OCI-LY7 (cell line): ENCODE measurements at regions not wholly inside any gene's neighbourhood (a gene's known extent, or its start where the extent isn't known, plus 50 kb on each side); places are given as distances from the start of the nearest gene placed in this dataset.

ENCODE experiments used
- BruUV-seq: library from RNA; stranded (reverse); fragments of 400-500 nt; replicated peaks from 2 replicates; lab custom pipeline; 2021; lab: Mats Ljungman, UMichigan
- CTCF ChIA-PET: fragments of 300-600 bp; sonication (Branson Sonifier 250); formaldehyde crosslinking; loops from one replicate; lab custom pipeline; 2022; ENCODE audit warnings: antibody characterized with exemption; ENCODE audit not compliant: unreplicated experiment; lab: Charles Lee
- POLR2A ChIA-PET: fragments of 300-600 bp; sonication (Branson Sonifier 250); formaldehyde crosslinking; loops from one replicate; lab custom pipeline; 2022; ENCODE audit warnings: antibody characterized with exemption; lab: Charles Lee
- DNase-seq: peaks from one replicate; pipeline ENCODE4 v3.0.0-alpha.2; 2015; ENCODE audit warnings: low spot score
- H2AFZ ChIP-seq: fragments of 200-600 bp; sonication (generic), shearing (Covaris generic); 2 replicates; pipeline ENCODE4 v1.6.1; 2014; ENCODE audit warnings: mild to moderate bottlenecking, antibody characterized with exemption, low read length, moderate library complexity
- H3K27ac ChIP-seq: fragments of 200-600 bp; sonication (generic); 2 replicates; pipeline ENCODE4 v1.5.1; 2014; ENCODE audit warnings: mixed run types, low read depth, mild to moderate bottlenecking, moderate library complexity, low read length, inconsistent platforms; ENCODE audit not compliant: poor library complexity, severe bottlenecking
- H3K36me3 ChIP-seq: fragments of 200-600 bp; sonication (generic); 2 replicates; pipeline ENCODE4 v1.6.1; 2014; ENCODE audit warnings: mild to moderate bottlenecking, antibody characterized with exemption, low read length, moderate library complexity, mixed read lengths; ENCODE audit not compliant: insufficient read depth
- H3K4me1 ChIP-seq: fragments of 200-600 bp; sonication (generic); 2 replicates; pipeline ENCODE4 v1.5.1; 2014; ENCODE audit warnings: mild to moderate bottlenecking, low read length; ENCODE audit not compliant: insufficient read depth, poor library complexity, severe bottlenecking
- H3K4me2 ChIP-seq: fragments of 200-600 bp; sonication (generic); 2 replicates; pipeline ENCODE4 v1.6.1; 2014; ENCODE audit warnings: mild to moderate bottlenecking, low read length
- H3K4me3 ChIP-seq: fragments of 200-600 bp; sonication (generic); 2 replicates; pipeline ENCODE4 v1.5.1; 2014; ENCODE audit warnings: mild to moderate bottlenecking, low read depth, low read length; ENCODE audit not compliant: poor library complexity, severe bottlenecking
- H3K79me2 ChIP-seq: fragments of 200-600 bp; sonication (generic); 2 replicates; pipeline ENCODE4 v1.6.1; 2016; ENCODE audit warnings: low read depth, mild to moderate bottlenecking, low read length, moderate library complexity, mixed read lengths; ENCODE audit not compliant: insufficient read depth
- H3K9me2 ChIP-seq: fragments of 200-600 bp; sonication (generic); 2 replicates; pipeline ENCODE4 v1.6.1; 2016; ENCODE audit warnings: mild to moderate bottlenecking, low read length, mixed read lengths; ENCODE audit not compliant: insufficient read depth
- H3K9me3 ChIP-seq: fragments of 200-600 bp; sonication (generic); 2 replicates; pipeline ENCODE4 v1.6.1; 2014; ENCODE audit warnings: mild to moderate bottlenecking, mixed run types, low read length, mixed read lengths
- H4K20me1 ChIP-seq: fragments of 200-600 bp; sonication (generic); 2 replicates; pipeline ENCODE4 v1.6.1; 2014; ENCODE audit warnings: mild to moderate bottlenecking, antibody characterized with exemption, low read length, moderate library complexity, mixed read lengths; ENCODE audit not compliant: insufficient read depth
- CTCF ChIP-seq: fragments of 200-600 bp; sonication (generic); conservative IDR thresholded peaks from 2 replicates; pipeline ENCODE4 v1.5.1; 2014; ENCODE audit warnings: mild to moderate bottlenecking, antibody characterized with exemption, low read length, moderate library complexity, mixed read lengths
- EZH2phosphoT487 ChIP-seq: fragments of 200-600 bp; sonication (generic); IDR thresholded peaks from 2 replicates; pipeline ENCODE4 v1.6.1; 2018; ENCODE audit warnings: low read depth, borderline replicate concordance, mild to moderate bottlenecking, mixed run types, antibody characterized with exemption, low read length, moderate library complexity, mixed read lengths
- intact Hi-C: fragments of 100-400 bp; cut with micrococcal nuclease; formaldehyde crosslinking; loops from one replicate; pipeline ENCODE4 v1.10.0; 2022; ENCODE audit not compliant: unreplicated experiment

DNA sequence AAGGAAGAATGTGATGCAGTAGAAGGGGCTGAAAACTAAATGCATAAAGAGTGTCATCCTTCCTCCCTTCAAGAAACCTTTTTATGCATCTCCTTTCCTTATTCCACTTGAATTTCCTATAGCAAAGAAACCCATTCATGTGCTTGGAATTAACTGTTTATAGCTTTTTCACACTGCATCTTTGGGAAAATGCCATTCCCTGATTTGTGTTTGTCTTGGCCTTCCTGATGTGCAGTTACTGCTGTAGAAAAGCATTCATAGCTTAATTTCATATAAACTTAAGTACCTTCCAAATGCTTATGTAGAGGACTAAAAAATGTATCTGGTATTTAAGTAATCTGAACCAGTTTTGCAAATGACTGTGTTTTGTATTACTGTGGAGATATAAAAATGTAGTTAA, 61.8 kb downstream of the SDR9C7 start:
- H4K20me1 ChIP-seq = no peaks in the 10 kb centered on the region
- H3K4me1 ChIP-seq = no peaks in the 10 kb centered on the region
- no TSS peak for BruUV-seq
- no peak overlapping the region for H3K4me2 ChIP-seq
- intact Hi-C loops = no loop called here
- H2AFZ ChIP-seq = no peak overlapping the region
- H3K36me3 ChIP-seq = no peaks in the 10 kb centered on the region
- CTCF ChIA-PET = no interaction called here
- H3K27ac ChIP-seq = no peak overlapping the region
- no peak for DNase-seq
- peaks cover 18% of the 10 kb centered on the region; the same call in 1 of the 2 replicates for H3K9me3 ChIP-seq
- TF ChIP-seq CTCF (no peak), EZH2phosphoT487 (no peak)
- no peaks in the 10 kb centered on the region for H3K79me2 ChIP-seq
- H3K9me2 ChIP-seq = no peaks in the 10 kb centered on the region
- POLR2A ChIA-PET = no interaction called here
- H3K4me3 ChIP-seq = no peak overlapping the region

DNA sequence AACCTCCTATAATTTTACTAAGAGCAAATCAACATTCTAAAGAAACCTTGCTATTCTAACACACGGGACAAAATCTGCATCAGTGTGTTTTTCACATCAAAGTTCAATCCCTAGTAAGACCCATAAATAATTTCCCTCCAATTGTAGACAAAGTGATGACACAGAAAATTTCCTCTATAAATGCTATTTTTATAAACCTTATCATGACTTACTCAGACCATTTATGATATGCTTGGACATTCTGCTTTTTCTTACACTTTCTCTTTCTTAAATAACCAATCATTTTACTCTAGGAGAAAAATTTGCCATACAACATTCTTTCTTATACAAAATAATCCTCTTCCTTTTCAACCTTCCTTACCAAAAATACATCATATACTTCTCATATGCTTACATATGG, 67.0 kb downstream of the SDR9C7 start:
- Histone ChIP-seq H3K9me2 (no peaks in the 10 kb centered on the region), H4K20me1 (no peaks in the 10 kb centered on the region), H2AFZ (no peak overlapping the region), H3K27ac (no peak overlapping the region), H3K4me2 (no peak overlapping the region), H3K9me3 (peaks cover 56% of the 10 kb centered on the region), H3K79me2 (no peaks in the 10 kb centered on the region), H3K4me1 (no peaks in the 10 kb centered on the region), H3K4me3 (no peak overlapping the region), H3K36me3 (no peaks in the 10 kb centered on the region)
- CTCF ChIA-PET = no interaction called here
- POLR2A ChIA-PET = no interaction called here
- BruUV-seq = no TSS peak
- TF ChIP-seq EZH2phosphoT487 = no peak
- no peak for TF ChIP-seq CTCF
- intact Hi-C loops = no loop called here
- peak; percentile 14 for DNase-seq

DNA sequence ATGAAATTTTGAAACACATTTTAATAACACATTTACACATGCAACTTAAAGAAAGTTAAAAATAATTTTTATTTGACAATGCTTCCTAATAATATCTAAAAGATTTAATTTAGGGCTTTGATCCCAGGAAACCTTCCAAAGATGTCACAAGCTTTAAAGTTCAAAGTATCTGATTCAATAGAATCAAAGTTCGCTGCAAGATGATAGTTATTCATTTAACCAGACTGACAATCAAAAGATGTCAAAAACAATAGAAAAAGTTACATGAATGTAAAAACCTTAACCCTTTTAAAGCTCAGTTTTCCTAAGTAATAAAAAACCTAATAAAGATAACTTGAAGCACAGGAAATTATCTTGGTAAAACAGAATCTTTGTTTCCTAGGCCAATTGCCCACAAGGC, 67.7 kb downstream of the SDR9C7 start:
- intact Hi-C loops = no loop called here
- no peak overlapping the region for H3K4me3 ChIP-seq
- no peak overlapping the region for H2AFZ ChIP-seq
- H3K79me2 ChIP-seq = no peaks in the 10 kb centered on the region
- H3K9me2 ChIP-seq = no peaks in the 10 kb centered on the region
- H3K4me1 ChIP-seq = no peaks in the 10 kb centered on the region
- BruUV-seq = no TSS peak
- H3K36me3 ChIP-seq = no peaks in the 10 kb centered on the region
- no peak overlapping the region for H3K27ac ChIP-seq
- no peak for DNase-seq
- no peaks in the 10 kb centered on the region for H4K20me1 ChIP-seq
- H3K4me2 ChIP-seq = no peak overlapping the region
- TF ChIP-seq EZH2phosphoT487 (no peak), CTCF (no peak)
- ChIA-PET CTCF (no interaction called here), POLR2A (no interaction called here)
- peaks cover 62% of the 10 kb centered on the region for H3K9me3 ChIP-seq
